GM23248 (cell line): ENCODE measurements at regions not wholly inside any gene's neighbourhood (a gene's known extent, or its start where the extent isn't known, plus 50 kb on each side); places are given as distances from the start of the nearest gene placed in this dataset.

Source experiments
- EZH2 ChIP-seq: fragments of 200-600 bp; sonication (generic); IDR thresholded peaks from 2 replicates; pipeline ENCODE4 v1.6.1; 2018; ENCODE audit warnings: antibody characterized with exemption, mild to moderate bottlenecking; ENCODE audit not compliant: insufficient read depth, poor library complexity, severe bottlenecking
- EZH2phosphoT487 ChIP-seq: fragments of 200-600 bp; sonication (generic); IDR thresholded peaks from 2 replicates; pipeline ENCODE4 v1.6.1; 2018; ENCODE audit warnings: antibody characterized with exemption, moderate library complexity, mild to moderate bottlenecking, low read depth; ENCODE audit not compliant: insufficient read depth

- no peak for TF ChIP-seq EZH2phosphoT487
- no peak for TF ChIP-seq EZH2
Observed at GRCh38 chr5:62778316-62779009, 199.8 kb downstream of the LRRC70 start.
